ENCODE measurements at regions not wholly inside any gene's neighbourhood (a gene's known extent, or its start where the extent isn't known, plus 50 kb on each side); places are given as distances from the start of the nearest gene placed in this dataset.

DNA sequence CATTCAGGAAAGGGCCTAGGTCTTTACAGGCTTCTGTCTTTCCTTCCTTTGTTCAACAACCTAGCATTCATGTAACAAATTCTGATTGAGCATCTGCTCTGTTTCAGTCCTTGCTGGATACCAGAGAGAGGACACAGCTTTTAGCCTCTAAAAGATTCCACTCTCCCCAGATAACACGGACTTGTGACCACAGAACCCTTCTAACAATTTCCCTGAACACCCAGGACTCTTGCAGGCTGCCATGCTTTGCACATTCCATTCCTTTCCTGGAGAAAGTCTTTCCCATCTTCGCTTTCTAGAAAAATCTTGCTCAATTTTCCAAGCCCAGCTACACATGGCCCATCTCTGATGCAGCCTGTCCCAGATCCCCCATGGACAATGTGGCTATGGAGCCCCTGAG is 310.9 kb downstream of the ACTL7B start:
- no peaks in the 10 kb centered on the region for H3K9me3 ChIP-seq (replicated peaks; ENCODE audit: low read length)
- H3K4me1 ChIP-seq (ENCODE audit: control insufficient read depth, insufficient read depth, low read length) = peaks cover 8% of the 10 kb centered on the region
- no peak overlapping the region for H3K9ac ChIP-seq (ENCODE audit: low read depth, low read length)
- no peak overlapping the region for H3K4me3 ChIP-seq (ENCODE audit: low read length)
- no peaks in the 10 kb centered on the region for H3K27me3 ChIP-seq (ENCODE audit: control insufficient read depth, insufficient read depth, low read length)
- H3K4me2 ChIP-seq (ENCODE audit: low read length) = no peak overlapping the region
- H3K36me3 ChIP-seq (ENCODE audit: insufficient read depth, low read length) = no peaks in the 10 kb centered on the region

DNA sequence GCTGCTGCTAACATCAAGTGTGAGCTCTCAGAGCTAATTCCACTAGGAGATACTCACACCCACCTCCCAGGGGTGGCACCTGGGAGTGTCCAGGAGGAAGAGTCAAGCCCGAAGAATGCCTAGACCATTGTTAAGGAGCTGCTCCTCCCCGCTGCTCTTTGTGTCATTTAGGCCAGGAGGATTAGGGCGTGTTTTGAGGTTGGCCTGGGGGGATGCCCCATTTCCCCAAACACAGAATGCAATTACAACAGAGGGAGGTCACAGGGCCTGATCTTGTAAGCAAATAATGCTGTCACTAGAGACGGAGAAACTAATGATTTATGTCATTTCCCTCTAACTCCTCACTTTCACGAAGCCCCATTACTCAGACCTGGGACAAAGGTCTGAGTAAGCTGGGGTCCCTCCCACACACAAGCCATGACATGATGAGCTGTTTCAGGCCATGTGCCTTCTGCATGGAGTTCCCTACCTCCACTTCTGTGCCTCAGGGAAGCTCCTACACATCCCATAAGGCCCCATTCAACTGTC is 312.5 kb downstream of the ACTL7B start:
- peaks cover 7% of the 10 kb centered on the region for H3K4me1 ChIP-seq (ENCODE audit: control insufficient read depth, insufficient read depth, low read length)
- no peak overlapping the region for H3K9ac ChIP-seq (ENCODE audit: low read depth, low read length)
- H3K36me3 ChIP-seq (ENCODE audit: insufficient read depth, low read length) = no peaks in the 10 kb centered on the region
- no peaks in the 10 kb centered on the region for H3K9me3 ChIP-seq (replicated peaks; ENCODE audit: low read length)
- H3K27me3 ChIP-seq (ENCODE audit: control insufficient read depth, insufficient read depth, low read length) = no peaks in the 10 kb centered on the region
- H3K4me3 ChIP-seq (ENCODE audit: low read length) = no peak overlapping the region
- H3K4me2 ChIP-seq (ENCODE audit: low read length) = no peak overlapping the region

DNA sequence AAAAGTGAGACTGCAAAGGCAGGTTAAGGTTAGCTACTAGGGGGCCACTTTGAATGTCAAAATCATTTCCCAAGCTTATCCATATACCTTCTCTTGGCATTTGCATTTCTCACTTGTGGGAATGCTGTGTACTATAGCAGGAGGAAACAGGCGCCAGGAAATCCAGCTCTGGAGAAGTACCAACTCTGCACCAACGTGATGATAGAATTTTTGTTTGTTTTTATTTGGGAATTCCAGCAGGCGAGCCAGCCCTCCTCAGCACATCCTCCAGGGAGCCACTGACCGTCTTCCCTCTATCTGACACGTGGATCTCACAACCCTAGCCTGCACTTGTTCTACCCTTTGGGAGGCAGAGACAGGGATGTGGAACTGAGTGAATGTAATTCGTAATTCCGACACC is 318.0 kb downstream of the ACTL7B start:
- Histone ChIP-seq H3K4me1 (ENCODE audit: control insufficient read depth, insufficient read depth, low read length) (peaks cover 18% of the 10 kb centered on the region), H3K9ac (ENCODE audit: low read depth, low read length) (no peak overlapping the region), H3K4me2 (ENCODE audit: low read length) (no peak overlapping the region), H3K27me3 (ENCODE audit: control insufficient read depth, insufficient read depth, low read length) (no peaks in the 10 kb centered on the region), H3K9me3 (replicated peaks; ENCODE audit: low read length) (peaks cover 9% of the 10 kb centered on the region), H3K36me3 (ENCODE audit: insufficient read depth, low read length) (no peaks in the 10 kb centered on the region), H3K4me3 (ENCODE audit: low read length) (no peak overlapping the region)

DNA sequence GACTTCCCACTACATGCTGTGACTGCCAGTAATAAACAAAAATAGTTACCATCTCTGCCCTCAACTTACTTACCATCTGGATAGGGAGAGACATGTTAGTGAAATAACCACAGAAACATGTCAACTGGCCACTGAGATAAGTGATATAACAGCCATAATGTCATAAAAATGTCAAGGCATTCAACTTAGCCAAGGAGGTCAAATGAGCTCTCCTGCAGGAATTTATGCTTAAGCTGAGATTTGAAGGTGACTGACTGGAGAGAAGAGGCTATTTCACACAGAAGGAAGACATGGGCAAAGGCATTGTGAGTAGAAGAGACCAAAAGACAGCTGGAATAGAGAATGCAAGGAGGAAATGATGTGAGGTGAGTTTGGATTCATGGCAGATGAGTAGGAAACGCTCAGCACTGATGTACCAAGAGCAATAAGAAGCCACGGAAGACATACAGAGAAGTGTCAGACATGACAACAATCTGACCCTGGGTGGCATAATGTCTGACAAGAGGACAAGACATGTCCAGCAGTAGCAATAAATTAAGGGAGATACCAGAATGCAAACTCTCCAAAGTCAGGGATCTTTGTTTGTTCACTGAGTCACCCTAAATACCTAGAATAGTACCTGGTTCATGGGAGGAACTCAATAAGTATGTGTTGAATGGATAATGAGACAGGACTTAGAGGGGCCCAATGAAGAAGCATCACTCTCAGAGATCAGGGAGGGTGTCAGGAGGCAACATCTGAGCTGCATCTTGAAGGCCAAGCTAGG is 318.8 kb downstream of the ACTL7B start:
- H3K4me3 ChIP-seq (ENCODE audit: low read length) = no peak overlapping the region
- no peak overlapping the region for H3K4me2 ChIP-seq (ENCODE audit: low read length)
- H3K27me3 ChIP-seq (ENCODE audit: control insufficient read depth, insufficient read depth, low read length) = no peaks in the 10 kb centered on the region
- H3K9ac ChIP-seq (ENCODE audit: low read depth, low read length) = no peak overlapping the region
- H3K36me3 ChIP-seq (ENCODE audit: insufficient read depth, low read length) = no peaks in the 10 kb centered on the region
- H3K4me1 ChIP-seq (ENCODE audit: control insufficient read depth, insufficient read depth, low read length) = peaks cover 18% of the 10 kb centered on the region
- H3K9me3 ChIP-seq (replicated peaks; ENCODE audit: low read length) = peaks cover 9% of the 10 kb centered on the region

DNA sequence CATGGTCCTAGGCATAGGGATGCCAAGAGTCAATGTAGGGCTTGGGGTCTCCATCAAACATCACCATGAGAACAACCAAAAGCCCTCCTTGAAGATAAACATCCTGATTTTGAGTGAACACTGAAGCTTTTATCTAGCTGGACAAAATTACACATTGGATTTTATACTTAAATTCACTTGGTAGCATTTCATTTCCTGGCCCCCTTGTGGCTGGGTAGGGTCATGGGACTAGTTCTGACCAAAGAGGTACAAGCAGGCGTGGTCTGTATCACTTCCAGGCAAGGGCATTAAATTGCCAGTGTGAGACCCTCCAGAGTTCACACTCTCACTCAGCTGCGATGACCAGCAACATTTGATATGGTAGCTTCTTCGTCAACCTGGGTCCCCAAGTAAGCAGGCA is 320.3 kb downstream of the ACTL7B start:
- Histone ChIP-seq H3K4me1 (ENCODE audit: control insufficient read depth, insufficient read depth, low read length) (peaks cover 18% of the 10 kb centered on the region), H3K9me3 (replicated peaks; ENCODE audit: low read length) (peaks cover 9% of the 10 kb centered on the region), H3K4me3 (ENCODE audit: low read length) (no peak overlapping the region), H3K9ac (ENCODE audit: low read depth, low read length) (no peak overlapping the region), H3K4me2 (ENCODE audit: low read length) (no peak overlapping the region), H3K36me3 (ENCODE audit: insufficient read depth, low read length) (no peaks in the 10 kb centered on the region), H3K27me3 (ENCODE audit: control insufficient read depth, insufficient read depth, low read length) (no peaks in the 10 kb centered on the region)

DNA sequence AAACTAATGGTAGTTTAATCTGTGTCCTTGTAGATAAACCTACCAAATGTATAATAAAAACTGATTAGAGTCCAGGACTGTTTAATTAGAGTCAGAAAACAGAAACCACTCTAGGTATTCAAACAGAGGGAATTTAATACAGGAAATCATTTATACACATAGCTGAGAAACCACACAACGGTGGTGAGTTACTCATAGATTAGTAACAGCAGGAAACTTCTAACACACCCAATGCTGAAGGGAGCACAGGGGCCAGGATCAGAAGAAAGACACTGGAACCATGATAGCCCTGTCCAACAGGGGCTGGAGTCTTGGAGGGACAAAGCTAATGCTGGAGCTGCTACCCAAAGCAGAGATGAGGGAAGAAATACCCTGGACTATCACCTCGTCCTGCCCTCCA is 321.0 kb downstream of the ACTL7B start:
- Histone ChIP-seq H3K4me3 (ENCODE audit: low read length) (no peak overlapping the region), H3K4me2 (ENCODE audit: low read length) (peak overlapping the region; percentile 45), H3K9me3 (replicated peaks; ENCODE audit: low read length) (peaks cover 9% of the 10 kb centered on the region), H3K27me3 (ENCODE audit: control insufficient read depth, insufficient read depth, low read length) (no peaks in the 10 kb centered on the region), H3K4me1 (ENCODE audit: control insufficient read depth, insufficient read depth, low read length) (peaks cover 18% of the 10 kb centered on the region), H3K36me3 (ENCODE audit: insufficient read depth, low read length) (no peaks in the 10 kb centered on the region), H3K9ac (ENCODE audit: low read depth, low read length) (peak overlapping the region; percentile 1)

DNA sequence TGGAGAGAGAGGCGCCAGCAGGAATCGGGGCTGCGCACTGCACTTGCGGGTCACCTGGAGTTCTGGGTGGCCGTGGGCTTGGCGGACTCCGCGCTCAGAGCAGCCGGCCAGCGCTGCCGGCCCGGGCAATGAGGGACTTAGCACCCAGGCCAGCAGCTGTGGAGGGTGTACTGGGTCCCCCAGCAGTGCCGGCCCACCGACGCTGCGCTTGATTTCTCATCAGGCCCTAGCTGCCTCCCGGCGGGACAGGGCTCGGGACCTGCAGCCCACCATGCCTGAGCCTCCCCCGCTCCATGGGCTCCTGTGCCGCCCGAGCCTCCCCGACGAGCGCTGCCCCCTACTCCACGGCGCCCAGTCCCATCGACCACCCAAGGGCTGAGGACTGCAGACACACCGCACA is 325.6 kb downstream of the ACTL7B start:
- H3K9me3 ChIP-seq (replicated peaks; ENCODE audit: low read length) = peaks cover 9% of the 10 kb centered on the region
- H3K27me3 ChIP-seq (ENCODE audit: control insufficient read depth, insufficient read depth, low read length) = no peaks in the 10 kb centered on the region
- no peak overlapping the region for H3K4me3 ChIP-seq (ENCODE audit: low read length)
- no peak overlapping the region for H3K9ac ChIP-seq (ENCODE audit: low read depth, low read length)
- peaks cover 10% of the 10 kb centered on the region for H3K4me1 ChIP-seq (ENCODE audit: control insufficient read depth, insufficient read depth, low read length)
- no peak overlapping the region for H3K4me2 ChIP-seq (ENCODE audit: low read length)
- no peaks in the 10 kb centered on the region for H3K36me3 ChIP-seq (ENCODE audit: insufficient read depth, low read length)

DNA sequence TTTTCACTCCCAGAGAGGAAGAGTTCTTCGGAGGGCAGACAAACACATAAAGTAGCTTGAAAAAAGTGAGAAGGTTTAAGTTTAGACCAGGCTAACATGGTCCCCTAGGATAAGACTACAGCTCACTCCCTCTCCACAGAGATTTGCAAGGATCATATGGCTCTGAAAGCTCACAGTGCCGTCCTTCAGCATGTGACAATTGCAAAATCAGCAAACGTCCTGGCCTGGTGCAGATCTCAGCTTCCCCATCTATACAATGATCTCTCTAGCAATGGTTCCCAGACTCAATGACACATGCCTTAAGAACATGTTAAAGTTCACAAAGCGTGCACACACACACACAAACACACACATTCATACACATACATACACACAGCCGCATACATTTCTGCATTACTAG is 327.6 kb downstream of the ACTL7B start:
- Histone ChIP-seq H3K36me3 (ENCODE audit: insufficient read depth, low read length) (no peaks in the 10 kb centered on the region), H3K4me3 (ENCODE audit: low read length) (no peak overlapping the region), H3K9ac (ENCODE audit: low read depth, low read length) (no peak overlapping the region), H3K4me2 (ENCODE audit: low read length) (no peak overlapping the region), H3K9me3 (replicated peaks; ENCODE audit: low read length) (no peaks in the 10 kb centered on the region), H3K4me1 (ENCODE audit: control insufficient read depth, insufficient read depth, low read length) (no peaks in the 10 kb centered on the region), H3K27me3 (ENCODE audit: control insufficient read depth, insufficient read depth, low read length) (no peaks in the 10 kb centered on the region)

DNA sequence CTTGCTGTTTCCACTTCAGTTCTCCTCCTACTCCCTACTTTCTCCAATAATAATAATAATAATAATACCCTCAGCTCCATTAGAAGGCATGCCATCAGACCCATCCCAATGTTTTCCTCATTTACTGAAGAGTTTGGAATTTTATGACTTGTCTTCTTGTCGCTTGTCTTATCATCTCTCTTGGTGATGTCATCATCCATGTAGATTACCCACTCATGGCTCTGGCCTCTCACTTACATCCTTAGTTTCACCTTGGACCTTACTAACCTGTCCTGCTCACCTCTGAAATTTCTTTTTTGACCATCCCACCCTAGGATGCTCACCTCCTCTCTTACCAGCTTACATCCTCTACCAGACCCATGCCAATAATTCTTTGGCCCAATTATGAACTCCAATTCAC is 329.3 kb downstream of the ACTL7B start:
- Histone ChIP-seq H3K9me3 (replicated peaks; ENCODE audit: low read length) (no peaks in the 10 kb centered on the region), H3K27me3 (ENCODE audit: control insufficient read depth, insufficient read depth, low read length) (no peaks in the 10 kb centered on the region), H3K4me2 (ENCODE audit: low read length) (no peak overlapping the region), H3K4me1 (ENCODE audit: control insufficient read depth, insufficient read depth, low read length) (no peaks in the 10 kb centered on the region), H3K4me3 (ENCODE audit: low read length) (no peak overlapping the region), H3K36me3 (ENCODE audit: insufficient read depth, low read length) (no peaks in the 10 kb centered on the region), H3K9ac (ENCODE audit: low read depth, low read length) (no peak overlapping the region)

DNA sequence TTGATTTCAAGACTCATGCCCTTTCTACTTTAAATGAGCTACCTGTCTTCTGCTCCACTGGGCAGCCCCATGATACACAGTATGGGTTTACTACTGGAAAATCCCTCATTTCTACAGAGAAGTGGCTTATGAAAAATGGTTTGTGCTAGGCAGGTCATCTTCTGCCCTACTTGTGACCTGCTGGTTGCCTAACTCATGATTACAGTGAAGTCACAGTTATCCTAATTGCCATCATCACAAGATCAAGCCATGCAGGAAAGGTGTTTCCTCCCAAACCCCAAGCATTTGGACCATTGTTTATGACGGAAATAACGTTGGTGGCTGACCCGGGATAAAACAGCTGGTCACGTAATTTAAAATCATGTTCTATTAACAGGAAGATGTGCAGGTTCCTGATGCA is 330.6 kb downstream of the ACTL7B start:
- Histone ChIP-seq H3K4me2 (ENCODE audit: low read length) (no peak overlapping the region), H3K36me3 (ENCODE audit: insufficient read depth, low read length) (no peaks in the 10 kb centered on the region), H3K9me3 (replicated peaks; ENCODE audit: low read length) (no peaks in the 10 kb centered on the region), H3K4me3 (ENCODE audit: low read length) (no peak overlapping the region), H3K27me3 (ENCODE audit: control insufficient read depth, insufficient read depth, low read length) (no peaks in the 10 kb centered on the region), H3K9ac (ENCODE audit: low read depth, low read length) (no peak overlapping the region), H3K4me1 (ENCODE audit: control insufficient read depth, insufficient read depth, low read length) (peaks cover 7% of the 10 kb centered on the region)

DNA sequence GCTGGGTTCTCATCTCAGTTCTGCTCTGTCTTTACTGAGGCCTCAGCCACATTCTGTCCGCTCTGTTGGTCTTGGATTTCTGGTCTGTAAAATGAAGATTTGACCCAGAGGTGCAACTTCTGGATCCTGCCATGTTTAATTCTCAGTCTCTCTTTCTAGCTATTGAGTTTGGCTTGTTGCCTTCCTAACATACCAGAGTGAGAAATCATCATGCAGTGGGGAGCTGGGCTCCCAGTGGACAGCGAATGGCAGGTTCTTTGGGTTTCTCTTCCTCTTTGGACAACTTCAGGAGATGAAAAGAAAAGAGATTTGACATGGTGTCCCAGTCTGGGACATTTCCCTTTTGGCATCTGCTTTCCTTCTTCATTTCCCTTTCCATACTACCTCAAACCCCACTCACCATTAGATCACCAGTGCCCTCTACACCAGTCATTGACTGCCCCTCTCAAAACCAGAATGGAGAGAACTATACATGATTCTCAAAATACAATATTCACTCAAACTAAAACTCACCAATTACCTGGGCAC is 334.7 kb downstream of the ACTL7B start:
- Histone ChIP-seq H3K36me3 (ENCODE audit: insufficient read depth, low read length) (no peaks in the 10 kb centered on the region), H3K4me1 (ENCODE audit: control insufficient read depth, insufficient read depth, low read length) (peaks cover 7% of the 10 kb centered on the region), H3K9me3 (replicated peaks; ENCODE audit: low read length) (no peaks in the 10 kb centered on the region), H3K27me3 (ENCODE audit: control insufficient read depth, insufficient read depth, low read length) (no peaks in the 10 kb centered on the region), H3K4me2 (ENCODE audit: low read length) (no peak overlapping the region), H3K4me3 (ENCODE audit: low read length) (no peak overlapping the region), H3K9ac (ENCODE audit: low read depth, low read length) (no peak overlapping the region)

DNA sequence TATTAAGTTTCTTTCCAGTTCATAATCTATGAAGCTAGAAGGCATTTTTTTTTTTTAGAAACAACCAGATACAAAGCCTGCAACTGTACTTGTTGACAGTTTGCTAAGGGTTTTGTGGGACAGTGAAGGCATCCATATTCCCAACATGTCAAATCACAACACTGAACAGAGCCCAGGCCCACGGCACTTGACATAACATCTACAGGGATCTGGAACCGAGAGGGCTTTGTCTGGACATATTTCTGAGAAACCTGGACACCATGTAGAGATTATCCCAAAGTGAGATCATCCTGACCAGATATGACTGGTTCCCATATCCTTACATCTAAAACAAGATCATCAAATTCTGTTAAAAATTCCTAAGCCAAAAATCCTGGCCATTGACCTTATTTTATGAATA is 336.3 kb downstream of the ACTL7B start:
- Histone ChIP-seq H3K36me3 (ENCODE audit: insufficient read depth, low read length) (no peaks in the 10 kb centered on the region), H3K9ac (ENCODE audit: low read depth, low read length) (no peak overlapping the region), H3K4me2 (ENCODE audit: low read length) (no peak overlapping the region), H3K9me3 (replicated peaks; ENCODE audit: low read length) (no peaks in the 10 kb centered on the region), H3K4me3 (ENCODE audit: low read length) (no peak overlapping the region), H3K4me1 (ENCODE audit: control insufficient read depth, insufficient read depth, low read length) (peaks cover 7% of the 10 kb centered on the region), H3K27me3 (ENCODE audit: control insufficient read depth, insufficient read depth, low read length) (no peaks in the 10 kb centered on the region)
